Endothelial cell of umbilical vein (primary cell): ENCODE measurements at regions not wholly inside any gene's neighbourhood (a gene's known extent, or its start where the extent isn't known, plus 50 kb on each side); places are given as distances from the start of the nearest gene placed in this dataset.

Experiments
- POLR2A ChIP-seq: IDR thresholded peaks from 2 replicates; pipeline ENCODE4 v1.6.1; 2012; ENCODE audit warnings: low read depth, mild to moderate bottlenecking, control low read depth, low read length
- POLR2AphosphoS5 ChIP-seq: IDR thresholded peaks from 2 replicates; pipeline ENCODE4 v1.6.1; 2012; ENCODE audit warnings: low read depth, mild to moderate bottlenecking, control low read depth, low read length, moderate library complexity; ENCODE audit not compliant: insufficient read depth
- TF ChIP-seq, protein P1 (sequence below), 2 donors: IDR thresholded peaks; 1 replicate in 1 of 2; 2 replicates in 1 of 2; pipeline ENCODE4 v1.5.1; 2011; ENCODE audit warnings: low read length in 2 of 2, mild to moderate bottlenecking in 2 of 2, moderate library complexity in 2 of 2, control low read depth in 1 of 2, inconsistent platforms in 1 of 2, low read depth in 1 of 2; ENCODE audit not compliant: insufficient read depth in 1 of 2; ENCODE audit errors: extremely low read depth in 1 of 2

DNA sequence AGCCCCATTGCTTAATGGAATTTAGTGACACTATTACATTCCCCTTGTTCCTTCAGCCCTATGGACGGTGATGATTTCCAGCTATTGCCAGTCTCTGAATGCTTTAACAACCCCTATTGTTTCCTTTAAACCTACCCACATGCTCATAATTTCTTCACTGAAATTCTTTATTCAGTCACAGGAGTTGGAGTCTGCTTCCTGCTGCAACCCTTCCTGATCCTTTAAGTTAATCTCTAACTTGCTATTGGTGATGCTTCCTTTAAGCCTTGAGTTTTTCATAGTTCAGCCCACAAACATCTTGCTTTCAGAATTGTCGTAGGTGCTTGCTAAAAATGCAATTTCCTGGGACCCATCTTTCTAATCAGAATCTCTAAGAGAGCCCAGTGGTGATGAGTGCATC is 66.3 kb upstream of the TNFAIP3 start:
- TF ChIP-seq, protein P1, sequence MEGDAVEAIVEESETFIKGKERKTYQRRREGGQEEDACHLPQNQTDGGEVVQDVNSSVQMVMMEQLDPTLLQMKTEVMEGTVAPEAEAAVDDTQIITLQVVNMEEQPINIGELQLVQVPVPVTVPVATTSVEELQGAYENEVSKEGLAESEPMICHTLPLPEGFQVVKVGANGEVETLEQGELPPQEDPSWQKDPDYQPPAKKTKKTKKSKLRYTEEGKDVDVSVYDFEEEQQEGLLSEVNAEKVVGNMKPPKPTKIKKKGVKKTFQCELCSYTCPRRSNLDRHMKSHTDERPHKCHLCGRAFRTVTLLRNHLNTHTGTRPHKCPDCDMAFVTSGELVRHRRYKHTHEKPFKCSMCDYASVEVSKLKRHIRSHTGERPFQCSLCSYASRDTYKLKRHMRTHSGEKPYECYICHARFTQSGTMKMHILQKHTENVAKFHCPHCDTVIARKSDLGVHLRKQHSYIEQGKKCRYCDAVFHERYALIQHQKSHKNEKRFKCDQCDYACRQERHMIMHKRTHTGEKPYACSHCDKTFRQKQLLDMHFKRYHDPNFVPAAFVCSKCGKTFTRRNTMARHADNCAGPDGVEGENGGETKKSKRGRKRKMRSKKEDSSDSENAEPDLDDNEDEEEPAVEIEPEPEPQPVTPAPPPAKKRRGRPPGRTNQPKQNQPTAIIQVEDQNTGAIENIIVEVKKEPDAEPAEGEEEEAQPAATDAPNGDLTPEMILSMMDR (IDR thresholded peaks at IDR 0.05; ENCODE audit: extremely low read depth in 1 of 2, insufficient read depth in 1 of 2, low read depth in 1 of 2, low read length in 2 of 2) = no peak
- TF ChIP-seq POLR2AphosphoS5 (no peak), POLR2A (no peak)
